Activated effector memory CD4-positive, alpha-beta T cell treated with anti-CD3 and anti-CD28 coated beads, Interleukin-2, amount 50 U/mL, for 16 hours (primary cell): ENCODE measurements at regions not wholly inside any gene's neighbourhood (a gene's known extent, or its start where the extent isn't known, plus 50 kb on each side); places are given as distances from the start of the nearest gene placed in this dataset.
"Not testable (repeated sequence)": the region's sequence is repeated elsewhere in the genome, so short reads cannot be mapped to it uniquely, and the experiment has no call there.

Experiments
- DNase-seq: peaks from one replicate; pipeline ENCODE4 v3.0.0-alpha.2; 2020

DNA sequence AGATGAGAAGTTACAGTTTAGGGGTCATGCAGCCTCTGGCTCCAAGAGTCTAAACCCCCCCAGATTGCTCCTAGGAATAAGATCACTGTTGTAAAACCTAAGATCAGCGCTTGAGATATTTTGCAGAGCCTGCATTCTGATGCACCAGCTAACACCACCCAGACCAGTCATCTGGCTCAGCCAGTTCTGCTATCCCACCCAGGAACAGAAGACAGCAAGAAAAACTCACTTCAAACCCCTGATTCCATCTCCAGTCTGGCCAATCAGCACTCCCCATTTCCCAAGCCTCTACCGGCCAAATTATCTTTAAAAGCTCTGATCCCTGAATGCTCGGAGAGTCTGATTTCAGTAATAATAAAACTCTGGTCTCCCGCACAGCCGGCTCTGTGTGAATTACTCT lies 158.6 kb downstream of the ZNF664 start:
- no peak for DNase-seq

DNA sequence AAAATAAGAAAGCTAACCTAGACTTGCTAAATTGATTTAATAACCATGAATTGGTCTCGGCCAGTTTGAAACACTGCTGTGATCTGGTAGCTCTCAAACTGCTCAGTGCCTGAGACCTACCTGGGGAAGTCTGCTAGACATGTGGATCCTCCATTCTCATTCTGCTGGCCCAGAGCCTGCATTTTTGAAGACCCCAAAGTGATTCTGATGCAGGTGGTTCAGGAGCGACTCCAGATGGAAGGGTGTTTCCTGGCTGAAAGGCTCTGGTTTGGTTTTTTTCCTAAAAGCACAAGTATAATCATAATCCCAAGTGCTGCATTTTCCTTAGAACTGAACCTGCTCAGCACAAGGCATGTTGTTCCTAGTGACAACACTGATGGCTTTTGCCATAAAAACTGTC lies 159.5 kb downstream of the ZNF664 start:
- no peak for DNase-seq

DNA sequence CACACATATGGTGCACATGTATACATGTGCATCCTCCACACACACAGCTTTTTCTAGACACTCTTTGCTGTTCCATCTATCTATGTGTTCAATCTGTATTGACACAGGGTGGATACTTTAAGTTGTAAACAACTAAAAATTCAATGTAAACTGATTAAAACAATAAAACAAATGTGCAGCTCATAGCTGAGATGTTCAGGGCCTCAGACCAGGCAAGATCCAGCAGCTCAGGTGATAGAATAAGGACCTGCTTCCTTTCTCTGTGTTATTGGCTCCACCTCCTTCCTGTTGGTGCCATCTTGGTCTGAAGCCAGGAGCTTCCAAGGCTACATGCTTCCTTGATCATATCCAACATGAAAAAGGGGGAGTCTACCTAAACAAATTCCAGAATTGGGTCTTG lies 158.1 kb upstream of the RFLNA start:
- DNase-seq = no peak

DNA sequence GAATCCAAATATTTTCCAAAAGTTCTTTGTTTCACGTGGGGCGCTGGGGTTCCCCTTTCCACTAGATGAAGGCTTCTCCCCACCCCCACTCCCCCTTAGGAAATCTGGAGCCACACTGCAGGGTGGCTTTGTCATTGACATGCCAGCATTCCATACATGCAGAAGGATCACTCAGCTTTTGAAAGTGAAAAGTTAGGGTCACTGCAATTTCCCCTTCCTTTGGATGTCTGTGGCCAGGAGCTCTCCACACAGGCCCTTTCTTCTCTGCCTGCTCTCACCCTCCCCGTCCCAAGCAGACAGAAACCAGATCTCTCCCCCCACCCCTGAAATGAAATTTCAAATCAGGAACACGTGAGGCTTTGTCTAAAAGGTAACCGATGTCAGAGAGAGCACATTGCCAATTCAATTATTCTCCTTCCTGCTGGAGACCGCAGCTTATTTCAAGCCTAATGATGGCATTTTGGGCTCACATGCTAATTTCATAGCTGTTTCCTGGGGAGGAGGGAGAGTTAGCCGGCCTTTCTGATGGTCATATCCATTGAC lies 153.9 kb upstream of the RFLNA start:
- no peak for DNase-seq

DNA sequence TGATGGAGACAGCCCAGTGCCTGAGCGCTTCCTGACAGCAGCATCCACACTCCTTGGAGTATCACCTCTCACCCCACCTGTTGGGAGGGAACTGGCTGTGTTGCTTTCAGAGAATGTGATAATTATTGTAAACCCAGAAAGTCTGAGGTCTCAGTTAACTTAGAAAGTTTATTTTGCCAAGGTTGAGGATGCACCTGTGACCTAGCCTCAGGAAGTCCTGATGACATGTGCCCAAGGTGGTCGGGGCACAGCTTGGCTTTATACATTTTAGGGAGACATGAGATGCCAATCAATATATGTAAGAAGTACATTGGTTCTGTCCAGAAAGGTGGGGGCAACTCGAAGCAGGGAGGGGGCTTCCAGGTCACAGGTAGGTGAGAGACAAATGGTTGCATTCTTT lies 153.3 kb upstream of the RFLNA start:
- not testable (repeated sequence) for DNase-seq

DNA sequence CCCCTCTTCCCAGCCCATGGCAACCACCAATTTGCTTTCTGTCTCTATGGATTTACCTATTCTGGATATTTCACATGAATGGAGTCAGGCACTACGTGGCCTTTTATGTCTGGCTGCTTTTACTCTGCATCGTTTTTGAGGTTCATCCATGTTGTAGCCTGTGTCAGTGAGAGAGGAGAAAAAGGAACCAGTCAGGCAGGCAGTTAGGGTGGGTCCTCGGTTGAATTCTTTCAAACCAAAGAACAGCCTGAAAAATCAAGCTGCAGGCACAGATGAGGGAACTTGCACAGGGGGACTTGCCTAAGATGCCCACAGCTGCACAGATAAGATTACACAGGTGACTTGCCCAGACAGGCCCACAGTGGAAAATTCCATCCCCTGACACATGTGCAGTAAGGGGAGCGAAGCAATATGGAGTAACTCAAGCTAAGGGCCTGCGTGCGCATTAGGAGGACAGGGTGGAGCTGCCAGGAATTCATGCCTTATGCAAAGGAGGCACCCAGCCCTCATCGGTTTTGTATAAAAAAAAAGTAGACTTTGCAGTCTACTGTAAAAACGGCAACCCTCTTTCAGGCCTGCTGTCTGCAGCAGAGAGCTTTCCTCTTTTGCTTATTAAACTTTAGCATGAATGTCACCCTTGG lies 152.4 kb upstream of the RFLNA start:
- DNase-seq = no peak

DNA sequence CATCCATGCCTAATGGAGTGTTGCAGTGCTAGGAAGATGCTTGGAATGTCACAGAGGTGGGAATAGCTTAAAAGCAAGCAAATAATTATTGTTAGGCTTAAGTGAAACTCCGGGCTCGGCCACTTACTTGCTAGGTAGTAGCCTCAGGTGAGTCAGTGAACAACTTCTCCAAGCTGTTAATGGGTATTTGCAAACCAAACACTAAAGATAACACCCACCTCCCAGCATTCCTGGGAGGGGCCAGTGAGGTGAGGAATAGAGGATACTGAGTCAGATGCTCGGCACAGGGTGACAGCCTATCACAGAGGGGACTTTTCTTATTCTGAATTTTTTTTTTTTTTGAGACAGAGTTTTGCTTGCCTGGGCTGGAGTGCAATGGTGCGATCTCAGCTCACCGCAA lies 151.2 kb upstream of the RFLNA start:
- no peak for DNase-seq

DNA sequence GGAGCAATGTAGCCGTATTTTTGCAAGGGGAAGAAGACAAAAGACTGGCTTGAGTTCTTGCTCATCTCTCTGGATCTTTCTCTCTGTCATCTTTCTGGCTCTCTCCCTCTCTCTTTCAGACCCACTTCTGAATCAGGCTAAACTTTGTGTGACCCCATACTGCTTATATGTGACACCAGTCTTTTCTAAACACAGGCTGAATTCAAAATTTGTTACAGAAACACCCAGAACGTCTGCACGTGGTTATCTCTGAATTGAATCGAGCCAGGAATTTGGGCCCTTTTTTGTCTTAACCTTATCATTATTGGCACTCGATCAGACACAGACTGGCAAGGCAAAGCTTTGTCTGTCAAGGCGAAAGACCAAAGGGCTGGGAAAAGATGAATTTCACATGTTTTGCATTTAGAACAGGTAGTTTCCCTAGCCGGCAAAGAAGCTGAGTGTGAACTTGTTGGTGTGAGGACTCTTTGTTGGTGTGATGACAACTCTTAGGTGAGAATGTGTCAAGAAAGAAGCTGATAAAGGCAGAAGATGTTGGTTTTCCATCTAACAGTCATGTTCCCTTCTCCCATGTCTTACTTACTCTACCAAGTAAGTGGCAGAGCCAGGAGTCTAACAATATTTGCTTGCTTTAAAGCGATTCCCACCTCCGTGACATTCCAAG lies 150.2 kb upstream of the RFLNA start:
- DNase-seq = no peak

DNA sequence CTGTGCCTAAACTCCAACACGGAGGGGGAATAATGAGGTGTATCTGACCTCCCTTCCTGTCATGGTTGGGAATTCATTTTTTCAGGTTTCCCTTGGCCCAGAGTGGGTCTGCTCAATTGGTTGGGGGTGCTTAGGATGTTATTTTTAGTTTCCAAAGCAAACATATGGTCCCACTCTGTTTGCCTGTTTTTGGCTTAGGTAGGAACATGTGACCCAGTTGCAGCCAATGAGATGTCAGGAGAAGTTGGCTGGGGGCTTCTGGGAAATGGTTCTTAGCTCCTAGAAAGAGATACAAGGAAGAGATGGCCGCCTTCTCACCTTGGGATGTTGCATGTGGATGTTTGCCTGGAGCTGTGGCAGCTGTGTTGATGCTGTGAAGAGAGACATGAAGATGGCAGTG lies 147.9 kb upstream of the RFLNA start:
- DNase-seq = no peak

DNA sequence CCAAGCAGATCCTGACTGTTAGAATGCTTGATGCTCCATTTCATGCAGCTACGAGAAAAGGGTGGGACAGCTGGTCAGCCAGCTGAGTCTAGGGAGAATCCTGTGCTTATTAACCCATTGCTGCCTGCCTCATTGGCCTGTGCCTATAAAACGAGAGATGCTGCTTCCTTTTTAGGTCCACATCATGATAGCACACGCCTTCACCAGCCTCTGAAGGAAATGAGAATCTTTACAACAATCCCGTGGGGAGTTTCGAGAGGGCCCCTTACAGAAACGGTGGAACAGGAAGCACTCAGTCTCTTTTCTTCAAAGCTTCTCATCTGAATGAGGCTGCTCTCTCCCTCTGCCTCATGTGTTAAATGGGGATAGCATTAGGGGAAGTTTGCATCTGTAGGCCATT lies 147.3 kb upstream of the RFLNA start:
- DNase-seq = no peak

DNA sequence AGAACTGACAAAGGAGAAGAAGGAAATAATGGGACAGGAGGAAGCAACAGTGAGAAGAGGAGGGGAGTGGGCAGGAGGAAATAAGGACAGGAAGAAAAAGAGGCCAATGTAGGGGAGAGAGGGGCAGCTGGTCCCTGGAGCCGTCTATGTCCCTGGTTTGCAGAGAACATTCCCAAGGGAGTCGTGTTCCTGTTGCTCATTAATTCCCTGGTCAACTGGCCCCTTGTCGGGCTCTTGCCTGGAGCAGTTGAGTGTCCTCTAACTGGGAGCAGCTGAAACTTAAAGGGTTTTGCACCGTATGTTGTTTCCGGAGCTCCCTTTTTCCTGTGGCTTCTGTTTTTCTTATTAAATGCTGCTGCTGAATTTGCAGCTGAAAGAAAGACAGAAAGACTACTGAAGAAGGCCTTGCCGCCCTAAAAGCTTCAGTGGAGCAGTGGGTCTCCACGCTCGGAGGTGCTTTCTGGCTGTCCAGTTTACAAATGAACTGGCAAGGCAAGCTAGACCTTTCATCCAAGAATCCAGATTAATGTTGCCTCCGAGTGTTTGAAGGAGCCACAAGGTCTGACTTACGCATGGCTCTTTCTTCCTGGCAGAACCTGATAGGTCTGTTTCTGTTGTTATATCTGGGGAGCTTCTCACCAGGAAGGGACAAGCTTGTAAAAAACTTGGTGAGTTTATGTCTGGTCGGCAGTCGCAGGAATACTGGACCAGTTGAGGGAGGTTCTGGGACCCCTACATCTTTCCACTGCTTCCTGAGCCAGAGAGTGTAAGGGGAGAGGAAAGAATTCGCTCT lies 146.2 kb upstream of the RFLNA start:
- DNase-seq = no peak

DNA sequence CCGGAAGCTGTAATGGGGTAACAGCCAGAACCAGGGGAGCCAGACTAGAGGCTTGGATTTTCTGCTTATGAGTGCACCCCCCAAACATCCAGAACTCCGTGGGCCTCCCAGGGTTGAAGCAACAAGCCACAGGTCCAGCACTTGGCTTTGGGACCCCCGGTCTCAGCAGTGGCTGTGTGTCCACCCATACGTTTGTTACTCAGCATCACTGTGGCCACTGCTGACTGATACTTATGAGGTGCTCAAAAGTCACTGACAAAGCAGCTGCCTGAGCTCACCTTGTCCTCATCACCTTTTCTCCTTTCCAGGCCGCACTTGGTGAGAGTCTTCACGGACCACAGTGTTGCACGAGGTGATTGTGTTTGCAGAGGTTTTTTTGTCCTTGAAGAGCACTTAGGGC lies 145.6 kb upstream of the RFLNA start:
- DNase-seq = no peak

DNA sequence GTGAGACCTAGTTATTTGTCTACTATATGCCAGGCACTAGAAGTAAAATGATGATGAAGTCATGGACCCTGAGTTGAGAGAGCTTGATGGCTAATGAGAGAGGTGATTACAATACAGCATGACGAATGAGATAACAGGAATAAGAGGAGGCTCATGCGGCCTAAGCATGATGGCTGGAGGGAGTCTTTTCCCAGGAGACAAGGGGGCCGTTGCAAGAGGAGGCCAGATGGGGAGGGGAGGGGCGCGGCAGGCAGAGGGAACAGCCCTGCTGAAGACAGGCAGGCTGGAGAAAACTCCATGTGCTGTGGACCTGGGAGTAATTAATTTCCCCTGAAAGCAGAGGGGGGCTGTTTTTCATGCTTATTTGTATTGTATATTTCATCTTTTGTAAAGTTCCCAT lies 144.7 kb upstream of the RFLNA start:
- DNase-seq = no peak

DNA sequence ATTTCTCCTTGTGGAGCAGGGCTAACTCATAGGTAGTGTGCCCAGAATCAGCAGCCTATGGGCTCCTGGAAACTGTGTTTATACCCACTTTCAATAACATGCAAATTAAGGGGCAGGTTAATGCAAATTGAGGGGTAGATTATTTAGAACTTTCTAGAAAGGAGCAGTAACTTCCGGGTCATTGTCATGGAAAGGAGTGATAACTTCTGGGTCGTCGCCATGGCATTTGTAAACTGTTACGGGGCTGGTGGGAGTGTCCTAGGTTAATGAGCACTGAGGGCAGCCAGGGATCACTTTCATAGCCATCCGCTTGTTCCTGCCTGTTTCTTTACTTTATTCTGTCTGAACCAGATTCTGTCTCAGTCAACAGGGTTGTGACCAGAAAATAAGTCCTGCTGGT lies 143.3 kb upstream of the RFLNA start:
- DNase-seq = no peak

DNA sequence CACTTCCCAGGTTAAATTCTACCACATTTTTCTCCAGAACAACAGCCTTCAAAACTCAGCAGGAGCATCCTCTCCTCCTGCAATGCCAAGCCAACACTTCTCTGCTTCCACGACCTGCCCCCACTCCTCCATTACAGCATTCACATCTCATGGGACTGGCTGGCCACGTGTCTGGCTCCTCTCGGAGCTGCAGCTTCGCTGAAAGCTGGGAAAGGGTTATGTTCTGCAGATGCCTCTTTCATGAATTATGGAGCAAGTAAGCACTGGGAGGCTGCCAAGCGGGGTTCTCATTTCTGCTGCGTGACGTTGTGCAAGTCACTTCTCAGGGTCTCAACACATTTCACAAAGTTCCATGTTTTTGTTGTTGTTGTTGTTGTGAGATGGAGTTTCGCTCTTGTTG lies 142.2 kb upstream of the RFLNA start:
- no peak for DNase-seq

DNA sequence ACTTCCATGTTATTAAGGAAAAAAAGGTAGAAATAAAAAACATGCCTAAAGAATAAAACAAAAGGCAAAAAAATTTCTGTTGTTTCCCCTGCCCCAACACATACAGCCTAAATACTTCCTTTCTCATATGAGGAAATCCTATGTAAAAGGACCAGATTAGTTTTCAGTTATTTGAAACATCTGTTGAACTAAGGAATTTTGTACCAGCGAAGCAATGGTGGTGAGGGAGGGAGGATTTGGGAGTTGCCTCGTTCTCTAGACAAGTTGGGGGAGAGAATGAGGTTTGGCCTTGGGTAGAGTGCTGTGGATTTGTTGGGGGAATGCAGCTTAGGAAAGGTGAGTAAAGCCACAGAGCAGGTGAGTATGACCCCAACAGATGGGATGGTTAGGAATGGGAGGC lies 141.5 kb upstream of the RFLNA start:
- no peak for DNase-seq

DNA sequence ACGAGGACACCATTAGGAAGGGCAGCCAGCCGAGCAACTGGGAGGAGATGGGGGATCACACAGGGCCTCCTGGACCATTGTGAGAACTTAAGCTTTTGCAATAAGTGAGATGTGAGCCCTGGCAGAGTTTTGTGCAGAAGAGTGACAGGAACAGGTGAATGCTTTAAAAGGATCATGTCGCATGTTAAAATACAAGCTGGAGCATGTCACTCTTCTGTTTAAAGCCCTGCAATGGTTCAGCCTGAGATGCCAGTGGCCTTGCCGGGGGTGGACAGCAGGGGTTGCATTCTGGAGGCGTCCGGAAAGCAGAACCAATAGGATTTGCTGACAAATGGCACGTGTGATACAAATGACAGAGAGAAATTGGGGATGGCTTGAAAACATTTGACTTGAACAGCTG lies 137.5 kb upstream of the RFLNA start:
- no peak for DNase-seq

DNA sequence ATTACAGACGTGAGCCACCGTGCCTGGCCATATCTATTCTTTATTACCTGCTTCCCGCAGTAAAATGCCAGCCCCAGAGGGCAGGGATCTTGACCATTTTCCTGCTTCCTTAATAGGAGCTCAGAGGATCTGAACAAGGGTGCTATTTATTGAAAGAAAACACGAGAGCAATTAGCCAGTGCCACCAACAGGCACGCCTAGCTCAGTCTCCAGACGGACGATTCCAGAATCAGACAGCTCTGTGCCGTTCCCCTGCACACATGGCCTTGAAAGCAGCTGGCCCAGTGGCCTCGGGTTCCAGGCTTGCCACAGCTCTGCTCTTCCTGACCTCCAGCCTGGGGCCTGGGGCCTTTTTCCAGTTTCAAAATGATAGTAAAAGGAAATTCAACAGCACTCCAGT lies 135.2 kb upstream of the RFLNA start:
- DNase-seq = no peak

DNA sequence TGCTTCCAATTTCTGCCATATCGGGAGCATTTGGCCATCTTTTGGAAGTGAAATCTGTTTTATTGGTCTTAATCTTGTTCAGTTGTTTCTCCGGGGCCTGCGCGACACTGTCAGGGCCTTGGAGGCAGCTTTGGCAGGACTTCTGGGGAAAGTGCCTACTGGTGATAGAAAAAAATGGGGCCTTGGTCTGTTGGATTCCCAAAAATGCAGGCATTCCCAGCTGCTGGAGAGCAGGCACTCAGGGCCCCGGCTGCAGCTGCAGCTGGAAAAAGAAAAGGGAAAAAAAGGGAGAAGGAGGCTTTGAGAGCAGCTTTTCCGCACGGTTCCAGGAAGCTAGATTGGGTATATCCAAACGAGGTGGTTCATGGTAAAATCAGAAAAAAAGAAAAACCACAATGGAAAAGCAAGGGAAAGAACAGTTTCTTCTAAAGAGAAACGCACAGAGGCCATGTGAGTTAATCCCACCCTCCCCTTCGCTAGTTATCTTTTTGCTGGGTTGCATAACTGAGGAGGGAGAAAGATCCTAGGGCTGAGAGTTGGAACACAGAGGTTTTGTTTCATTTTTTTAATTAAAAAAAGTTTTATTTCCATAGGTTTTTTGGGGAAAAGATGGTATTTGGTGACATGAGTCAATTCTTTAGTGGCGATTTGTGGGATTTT lies 134.7 kb upstream of the RFLNA start:
- no peak for DNase-seq

DNA sequence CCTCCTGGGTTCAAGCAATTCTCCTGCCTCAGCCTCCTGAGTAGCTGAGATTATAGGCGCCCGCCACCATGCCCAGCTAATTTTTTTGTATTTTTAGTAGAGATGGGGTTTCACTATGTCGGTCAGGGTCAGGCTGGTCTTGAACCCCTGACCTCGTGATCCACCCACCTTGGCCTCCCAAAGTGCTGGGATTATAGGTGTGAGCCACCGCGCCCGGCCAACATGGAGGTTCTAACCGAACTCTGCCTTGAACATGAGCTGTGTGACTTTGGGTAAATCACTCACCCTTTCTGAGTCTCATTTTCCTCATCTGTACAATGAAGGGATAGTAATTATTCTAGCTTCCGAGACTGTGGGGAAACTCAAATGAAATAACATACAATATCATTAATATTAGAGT lies 133.5 kb upstream of the RFLNA start:
- DNase-seq = not testable (repeated sequence)

DNA sequence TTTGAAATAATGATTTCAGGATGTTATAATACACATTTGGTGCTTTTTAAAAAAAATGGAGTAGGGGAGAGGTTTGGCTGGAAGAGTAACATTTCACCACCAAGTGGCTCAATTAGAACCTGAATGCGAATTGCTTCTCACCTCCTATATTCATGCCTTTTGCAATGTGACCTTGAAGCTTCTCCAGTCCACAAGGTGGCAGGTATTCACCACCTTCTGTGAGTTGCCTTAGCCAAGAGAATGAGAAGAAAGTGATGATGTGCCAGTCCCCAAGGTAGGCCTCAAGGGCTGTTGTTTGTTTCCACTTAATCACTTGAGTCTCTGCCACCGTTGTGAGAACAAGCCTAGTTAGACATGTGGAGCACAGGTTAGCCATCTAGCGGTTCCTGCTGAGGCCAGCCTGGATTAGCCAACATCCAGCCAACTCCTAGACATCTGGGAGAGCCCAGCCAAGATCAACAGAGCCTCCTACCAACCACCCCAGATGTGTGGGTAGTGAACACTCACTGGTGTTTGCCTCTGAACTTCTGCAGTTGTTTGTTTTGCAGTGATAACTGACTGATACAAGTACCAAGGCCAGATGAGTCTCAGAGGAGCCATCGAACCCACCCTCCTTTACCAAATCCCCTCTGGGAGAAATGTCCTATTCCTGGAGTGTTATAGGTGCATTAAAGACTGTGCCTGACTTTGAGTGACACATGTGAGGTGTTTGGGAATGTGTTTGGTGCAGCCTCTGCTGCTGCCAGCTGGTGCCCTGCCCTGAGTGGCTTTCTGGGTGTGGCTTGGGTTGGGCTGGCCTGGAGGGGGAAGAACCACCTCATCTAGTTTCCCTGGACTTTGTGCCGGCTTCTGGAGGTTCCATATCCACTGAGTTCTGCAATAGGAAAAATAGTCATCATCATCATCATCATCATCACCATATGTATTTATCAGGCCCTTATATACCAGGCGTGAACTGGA lies 132.5 kb upstream of the RFLNA start:
- DNase-seq = no peak

DNA sequence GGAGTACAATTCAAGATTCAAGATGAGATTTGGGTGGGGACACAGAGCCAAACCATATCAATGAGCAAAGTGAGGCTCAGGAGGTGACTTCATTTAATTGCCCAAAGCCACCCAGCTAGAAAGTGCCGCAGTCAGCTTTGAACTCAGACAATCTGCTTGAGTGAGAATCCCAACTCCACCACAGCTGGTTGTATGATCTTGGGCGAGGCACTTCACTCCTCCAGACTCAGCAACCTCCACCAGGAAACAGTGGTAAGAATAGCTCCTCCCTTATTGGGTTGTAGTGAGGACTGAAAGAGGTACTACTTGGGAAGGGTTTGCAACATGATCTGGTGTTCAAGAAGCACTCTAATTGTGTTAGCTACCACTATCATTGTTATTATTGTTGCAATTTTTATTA lies 129.2 kb upstream of the RFLNA start:
- DNase-seq = no peak
